ENCODE measurements at regions not wholly inside any gene's neighbourhood (a gene's known extent, or its start where the extent isn't known, plus 50 kb on each side); places are given as distances from the start of the nearest gene placed in this dataset.

GRCh38 chr9:129554649-129555048, 66.3 kb downstream of the C9orf50 start:
- TF ChIP-seq CTCF (IDR thresholded peaks at IDR 0.05; ENCODE audit: extremely low read depth in 1 of 2, insufficient read depth in 1 of 2, low read depth in 1 of 2, low read length in 2 of 2), result no peak
- TF ChIP-seq POLR2A (IDR thresholded peaks at IDR 0.05; ENCODE audit: low read depth, low read length), result no peak
- TF ChIP-seq FOS (IDR thresholded peaks at IDR 0.05; ENCODE audit: borderline replicate concordance, insufficient read depth, low read length), result no peak
- TF ChIP-seq POLR2AphosphoS5 (IDR thresholded peaks at IDR 0.05; ENCODE audit: insufficient read depth, low read depth, low read length), result no peak
- TF ChIP-seq, protein P1, sequence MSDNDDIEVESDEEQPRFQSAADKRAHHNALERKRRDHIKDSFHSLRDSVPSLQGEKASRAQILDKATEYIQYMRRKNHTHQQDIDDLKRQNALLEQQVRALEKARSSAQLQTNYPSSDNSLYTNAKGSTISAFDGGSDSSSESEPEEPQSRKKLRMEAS (IDR thresholded peaks at IDR 0.05; ENCODE audit: insufficient read depth, insufficient read length), result no peak
- TF ChIP-seq GATA2 (IDR thresholded peaks at IDR 0.05; ENCODE audit: insufficient read depth, insufficient read length, low read depth, low read length), result no peak
- TF ChIP-seq MYC (IDR thresholded peaks at IDR 0.05; ENCODE audit: low read depth, low read length), result no peak
- TF ChIP-seq EZH2 (IDR thresholded peaks at IDR 0.05; ENCODE audit: borderline replicate concordance, low read depth, low read length, severe bottlenecking), result no peak

All from endothelial cell of umbilical vein (primary cell).